ENCODE measurements at regions not wholly inside any gene's neighbourhood (a gene's known extent, or its start where the extent isn't known, plus 50 kb on each side); places are given as distances from the start of the nearest gene placed in this dataset.

- TF ChIP-seq EZH2phosphoT487 (IDR thresholded peaks at IDR 0.05): no peak
- TF ChIP-seq CTCF (IDR thresholded peaks at IDR 0.05): no peak
- TF ChIP-seq EZH2 (IDR thresholded peaks at IDR 0.05): no peak
Measured at GRCh38 chr5:61215996-61216395, 53.7 kb upstream of the SMIM15 start.
